Stimulated activated CD4-positive, alpha-beta T cell treated with anti-CD3 and anti-CD28 coated beads, Interleukin-2, amount 100 ng/mL, for 48 hours (primary cell): ENCODE measurements at regions not wholly inside any gene's neighbourhood (a gene's known extent, or its start where the extent isn't known, plus 50 kb on each side); places are given as distances from the start of the nearest gene placed in this dataset.

ENCODE experiments used
- DNase-seq, 2 donors: peaks; one replicate each; pipeline ENCODE4 v3.0.0-alpha.2; 2020

DNA sequence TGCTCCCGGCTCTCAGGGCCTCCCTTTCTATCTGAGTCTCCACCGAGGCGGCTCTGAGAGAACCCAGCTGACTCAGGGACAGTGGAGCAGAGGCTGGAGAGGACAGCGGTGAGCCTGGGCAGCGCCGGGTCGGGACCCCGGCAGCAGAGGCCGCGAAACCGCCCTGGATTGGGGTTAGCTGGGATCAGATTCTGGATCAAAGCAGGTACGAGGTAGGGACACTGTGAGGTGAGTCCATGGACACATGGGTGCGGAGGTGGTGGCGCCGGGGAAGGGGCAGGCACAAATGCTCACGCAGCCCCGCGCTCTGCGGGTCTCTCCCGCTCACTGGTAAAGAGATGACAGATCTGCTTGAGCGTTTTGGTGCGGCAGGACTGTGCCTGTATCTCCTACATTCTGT lies 146.4 kb upstream of the GGTLC1 start:
- no peak for DNase-seq

DNA sequence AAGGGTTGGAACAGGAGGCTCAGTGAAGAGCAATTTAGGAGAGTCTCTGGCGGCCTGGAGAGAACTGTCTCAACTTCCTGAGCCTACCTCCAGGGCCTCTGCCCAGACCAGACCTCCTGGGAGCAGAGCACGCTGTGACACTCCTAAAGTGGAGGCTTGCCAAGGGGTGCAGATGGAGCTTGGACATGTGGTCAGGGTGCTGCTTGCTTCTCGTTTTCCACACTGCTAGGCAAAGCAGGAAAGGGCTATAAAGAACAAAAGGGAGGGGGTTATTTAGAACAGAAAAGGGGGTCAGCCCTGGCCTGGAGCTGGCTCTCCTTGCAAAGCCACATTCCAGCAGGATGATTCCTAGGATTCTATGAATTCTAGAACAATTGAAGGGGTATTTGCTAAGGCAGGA lies 145.7 kb upstream of the GGTLC1 start:
- DNase-seq = no peak

DNA sequence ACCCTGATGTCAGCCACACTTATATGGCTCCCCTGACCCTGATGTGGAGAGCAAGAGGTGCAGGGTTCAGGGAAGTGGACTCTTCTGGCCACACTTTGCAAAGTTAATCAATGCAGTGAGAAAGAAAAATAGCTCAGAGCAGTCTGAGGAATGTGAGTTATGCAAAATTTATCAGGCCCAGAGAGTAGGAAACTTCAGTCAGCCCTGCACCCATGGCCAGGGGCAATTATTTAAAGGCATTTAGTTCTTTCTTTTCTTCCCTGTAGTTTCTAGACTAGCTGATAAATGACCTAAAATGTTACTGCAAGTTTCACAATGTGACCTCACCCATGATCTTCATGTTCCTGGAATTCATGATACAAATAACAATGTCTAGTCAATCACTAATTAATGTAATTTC lies 143.7 kb upstream of the GGTLC1 start:
- DNase-seq = no peak

DNA sequence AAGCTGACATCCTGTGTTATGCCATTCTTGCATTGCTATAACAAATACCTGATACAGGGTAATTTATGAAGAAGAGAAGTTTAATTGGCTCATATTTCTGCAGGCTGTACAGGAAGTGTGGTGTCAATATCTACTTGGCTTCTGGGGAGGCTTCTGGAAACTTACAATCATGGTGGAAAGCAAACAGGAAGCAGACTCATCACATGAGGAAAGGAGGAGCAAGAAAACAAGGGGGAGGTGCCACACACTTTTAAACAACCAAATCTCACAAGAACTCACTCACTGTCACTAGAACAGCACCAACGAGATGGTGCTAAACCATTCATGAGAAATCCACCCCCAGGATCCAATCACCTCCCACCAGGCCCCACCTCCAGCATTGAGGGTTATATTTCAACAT lies 143.1 kb upstream of the GGTLC1 start:
- no peak for DNase-seq

DNA sequence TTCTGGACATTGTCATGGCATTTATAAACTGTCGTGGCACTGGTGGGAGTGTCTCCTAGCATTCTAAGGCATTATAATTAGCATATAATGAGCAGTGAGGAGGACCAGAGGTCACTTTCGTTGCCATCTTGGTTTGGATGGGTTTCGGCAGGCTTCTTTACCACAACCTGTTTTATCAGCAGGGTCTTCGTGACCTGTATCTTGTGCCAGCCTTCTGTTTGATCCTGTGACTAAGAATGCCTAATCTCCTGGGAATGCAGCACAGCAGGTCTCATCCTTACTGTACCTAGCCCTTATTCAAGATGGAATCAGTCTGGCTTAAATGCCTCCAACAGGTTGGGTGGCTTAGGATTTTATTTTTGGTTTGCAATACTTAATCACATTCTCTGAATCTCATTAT lies 142.7 kb upstream of the GGTLC1 start:
- no peak for DNase-seq

DNA sequence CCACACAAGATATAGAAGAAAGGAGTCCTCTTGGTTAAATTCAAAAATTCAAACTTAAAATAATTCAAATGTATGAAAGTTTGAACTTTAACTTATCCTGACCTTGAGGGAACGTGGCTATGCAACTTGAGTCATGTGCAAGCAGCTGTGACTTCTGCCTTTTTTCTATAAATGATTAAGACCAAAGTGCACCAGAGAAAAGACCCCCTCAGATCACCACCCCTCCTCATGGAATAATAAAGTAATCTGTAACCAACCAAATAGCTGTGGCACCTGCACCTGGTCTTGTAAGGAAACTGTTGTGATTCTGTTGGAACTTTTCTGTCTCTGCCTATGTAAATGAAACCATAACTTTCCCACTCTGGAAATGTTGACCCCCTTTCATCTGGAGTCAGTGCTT lies 141.1 kb upstream of the GGTLC1 start:
- DNase-seq = no peak

DNA sequence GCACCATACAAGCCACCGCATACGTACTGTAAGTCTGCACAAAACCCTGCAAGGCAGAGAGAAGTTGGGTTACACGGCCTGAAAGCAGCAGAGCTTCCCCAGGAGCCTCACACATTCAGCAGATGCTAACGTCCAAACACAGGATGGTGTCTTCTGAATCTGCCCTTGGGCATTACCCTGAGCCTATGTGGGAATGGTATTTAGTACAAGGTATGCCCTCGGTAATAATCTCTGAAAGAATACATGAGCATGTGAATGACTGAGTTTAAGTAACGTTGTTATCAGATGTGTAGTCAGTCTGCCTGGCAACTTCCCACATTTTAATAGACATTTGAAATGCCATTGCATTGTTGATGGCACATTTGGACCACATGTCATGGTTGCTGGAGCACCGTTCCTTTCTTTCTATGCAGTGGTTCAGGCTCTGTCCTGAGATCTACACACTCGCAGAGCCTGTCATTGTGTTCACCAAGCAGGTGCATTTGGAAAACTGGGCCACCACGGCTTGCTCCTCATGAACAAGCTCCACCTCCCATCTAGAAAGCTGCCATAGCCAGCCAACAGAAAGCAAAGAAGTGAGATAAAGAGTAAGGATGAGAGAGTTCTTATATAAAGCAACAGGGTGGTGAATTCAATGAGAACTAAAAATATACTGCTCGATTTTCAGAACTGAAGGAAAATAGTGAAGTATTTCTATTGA lies 136.5 kb upstream of the GGTLC1 start:
- no peak for DNase-seq

DNA sequence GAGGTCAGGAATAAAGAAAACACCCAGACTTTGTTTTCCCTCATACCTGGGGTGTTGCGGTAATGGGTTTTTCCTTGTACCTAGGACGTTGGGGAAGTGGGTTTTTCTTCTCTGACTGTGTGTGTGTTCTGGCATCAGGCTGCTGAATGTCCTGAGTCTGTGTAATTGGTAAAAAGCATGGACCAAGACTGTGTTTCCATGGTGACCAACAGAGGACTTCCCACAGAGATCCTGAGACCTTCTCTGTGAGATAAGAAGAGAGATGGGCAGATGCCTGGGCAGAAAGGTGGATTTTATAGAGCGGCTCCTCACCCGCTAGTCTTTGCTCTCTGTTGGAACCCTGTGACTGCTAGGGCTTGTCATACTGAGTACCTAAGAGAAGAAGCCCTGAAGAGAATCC lies 135.4 kb upstream of the GGTLC1 start:
- DNase-seq = no peak

DNA sequence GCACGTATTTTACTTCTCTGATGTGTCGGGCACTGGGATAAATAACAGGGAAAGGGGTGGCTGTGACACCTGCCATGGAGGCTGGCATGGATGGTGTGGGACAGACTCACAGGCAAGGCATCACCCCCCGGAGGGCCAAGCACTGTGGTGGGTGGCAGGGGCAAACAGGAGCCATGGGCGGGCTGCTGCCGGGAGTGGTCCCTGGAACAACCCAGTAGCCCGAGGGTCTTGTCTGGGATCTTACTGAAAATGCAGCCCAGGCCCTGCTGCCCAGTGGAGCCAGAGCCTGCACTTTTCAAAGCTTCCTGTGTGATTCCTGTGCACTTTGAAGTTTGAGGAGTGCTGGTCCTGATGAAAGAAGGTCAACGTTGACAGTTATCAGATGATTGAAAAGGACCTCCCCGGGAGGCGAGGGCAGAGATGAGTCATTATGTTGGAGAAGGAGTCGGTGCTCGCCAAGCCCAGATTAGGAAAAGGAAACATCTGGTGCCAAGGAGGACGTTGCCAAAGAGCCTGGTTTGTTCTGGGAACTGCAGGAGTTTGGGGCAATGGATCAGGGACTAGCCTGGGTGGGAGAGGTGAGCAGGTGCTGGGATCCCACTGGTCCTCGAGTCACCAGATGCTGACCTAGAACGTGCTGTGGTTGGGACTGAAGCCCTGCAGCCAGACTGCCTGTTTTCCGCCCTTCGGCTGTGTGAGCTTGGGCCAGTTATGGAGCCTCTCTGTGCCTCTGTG lies 130.0 kb upstream of the GGTLC1 start:
- DNase-seq = no peak

DNA sequence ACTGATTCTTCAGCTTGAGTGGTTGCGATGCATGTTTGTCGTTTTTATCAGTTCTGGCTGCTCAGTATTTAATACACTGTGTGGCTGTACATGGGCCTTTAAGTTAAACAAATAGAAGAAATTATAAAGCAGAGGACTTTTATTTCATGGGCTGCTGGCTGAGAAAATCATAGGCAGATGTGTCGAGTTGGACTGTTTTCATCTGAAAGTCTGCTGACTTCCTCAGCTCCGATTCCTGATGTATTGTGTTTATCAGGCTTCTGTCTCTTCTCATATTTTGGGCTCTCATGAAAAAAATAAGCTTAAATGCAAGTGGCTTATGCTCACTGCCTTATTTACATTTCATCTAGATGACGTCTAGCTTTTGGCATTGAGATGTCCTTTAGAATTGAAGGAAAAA lies 129.5 kb upstream of the GGTLC1 start:
- DNase-seq = no peak

DNA sequence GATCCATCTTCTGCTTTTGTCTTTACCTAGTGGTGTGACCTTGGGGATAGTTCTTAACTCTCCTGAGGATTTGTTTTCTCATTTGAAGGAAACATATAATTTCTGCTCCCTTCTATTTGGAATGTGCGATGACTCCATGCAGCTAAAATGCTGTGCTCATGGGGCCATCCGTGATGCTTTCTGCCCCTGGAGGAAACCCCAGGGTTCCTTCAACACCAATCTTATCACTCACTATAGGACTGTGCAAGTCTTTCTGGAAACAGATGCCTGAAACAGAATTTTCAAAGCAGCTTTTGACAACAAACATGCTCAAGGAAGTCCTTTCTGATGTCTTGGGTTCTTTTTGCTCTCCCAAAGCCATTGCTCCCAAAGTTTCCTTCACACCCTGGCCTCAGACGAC lies 128.8 kb upstream of the GGTLC1 start:
- DNase-seq = no peak

DNA sequence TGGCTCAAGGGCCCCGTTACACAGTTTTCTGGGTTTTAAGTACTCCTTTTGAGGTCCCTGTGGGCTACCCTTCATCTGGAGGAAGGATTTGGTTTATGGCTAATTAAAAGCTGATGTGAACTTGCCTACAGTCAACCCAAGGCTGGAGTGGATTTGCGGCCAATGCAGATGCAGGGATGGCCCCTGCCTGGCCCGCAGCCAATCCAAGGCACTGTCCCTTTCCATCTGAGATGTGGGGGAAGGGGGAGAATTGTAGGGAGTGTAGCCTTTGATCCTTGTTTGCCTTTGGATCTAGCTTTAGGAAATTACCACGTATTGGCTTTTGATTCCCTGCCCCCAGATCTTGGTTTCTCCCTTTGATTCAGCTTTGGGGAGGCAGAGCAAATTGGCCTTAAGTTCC lies 128.0 kb upstream of the GGTLC1 start:
- DNase-seq = no peak

DNA sequence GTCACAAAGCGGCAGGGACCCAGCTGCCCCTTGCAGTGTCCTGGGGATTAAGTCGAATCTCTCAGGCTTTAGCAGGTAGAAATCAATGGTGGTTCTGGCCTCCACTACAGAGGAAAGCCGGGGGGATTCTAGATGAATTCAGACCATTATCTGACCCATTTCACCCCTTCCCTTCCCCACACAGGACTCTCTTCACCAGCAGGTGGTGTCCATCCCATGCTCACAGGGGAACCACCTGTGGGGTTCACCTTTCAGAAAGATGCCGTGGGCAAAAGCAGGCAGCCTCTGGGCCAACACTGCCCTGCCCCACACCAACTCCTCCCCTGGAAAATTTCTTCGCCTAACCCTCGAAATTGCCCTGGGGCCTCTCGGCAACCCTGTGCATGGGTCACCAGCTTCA lies 123.8 kb upstream of the GGTLC1 start:
- DNase-seq = no peak

DNA sequence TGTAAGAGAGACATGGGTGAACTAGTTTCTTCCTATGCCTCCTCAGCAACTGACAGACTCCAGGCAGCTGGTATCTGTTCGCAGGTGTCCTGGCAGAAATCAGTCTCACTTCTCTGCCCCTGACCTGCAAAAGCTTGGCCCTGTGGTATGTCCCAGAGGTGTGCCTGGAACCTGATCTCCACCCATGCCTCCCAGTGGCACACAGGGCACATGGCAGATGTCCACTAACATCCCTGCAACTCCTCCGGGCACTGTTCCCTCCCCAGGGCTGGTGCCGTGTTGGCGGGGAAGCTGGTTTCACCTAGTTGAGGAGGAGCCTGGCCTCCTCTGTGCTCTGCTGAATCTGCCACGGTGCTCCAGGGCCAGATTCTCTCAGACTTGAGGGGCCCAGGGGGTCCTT lies 123.3 kb upstream of the GGTLC1 start:
- no peak for DNase-seq

DNA sequence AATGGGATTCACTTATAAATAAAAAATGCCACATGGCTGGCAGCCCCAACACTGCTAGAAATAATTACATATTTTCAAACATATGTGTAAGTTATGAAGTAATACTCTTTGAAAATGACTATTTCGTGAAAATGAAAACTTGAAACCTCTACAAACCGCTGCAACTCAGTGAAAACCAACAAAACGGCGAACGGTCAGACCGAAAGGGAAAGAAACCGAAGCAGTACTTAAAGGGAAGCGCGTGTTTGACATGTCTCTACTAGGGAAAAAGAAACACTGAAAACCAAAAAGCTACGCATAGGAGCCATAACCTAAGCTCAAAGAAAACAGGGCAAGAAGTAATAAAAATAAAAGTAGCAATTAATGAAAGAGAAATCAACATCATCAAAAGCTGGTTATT lies 121.0 kb upstream of the GGTLC1 start:
- DNase-seq = no peak

DNA sequence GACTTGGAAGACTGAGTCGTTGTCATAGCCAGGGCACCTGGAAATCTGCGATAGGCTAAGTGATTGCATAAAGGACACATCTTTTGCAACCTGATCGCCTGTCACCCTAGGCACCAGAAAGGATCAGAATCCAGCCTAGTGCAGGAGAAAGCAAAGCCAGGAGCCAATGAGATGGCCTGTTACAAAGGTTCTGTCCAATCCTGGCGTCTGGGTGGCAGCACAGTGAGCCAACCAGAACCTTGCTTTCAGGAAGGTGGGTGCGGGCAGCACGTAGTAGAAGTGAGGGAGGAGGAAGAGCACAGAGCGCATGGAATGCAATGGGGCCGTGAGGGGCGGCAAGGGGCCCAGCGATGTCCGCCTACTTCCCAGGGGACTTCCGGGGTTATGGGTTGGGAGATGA lies 120.4 kb upstream of the GGTLC1 start:
- DNase-seq = no peak

DNA sequence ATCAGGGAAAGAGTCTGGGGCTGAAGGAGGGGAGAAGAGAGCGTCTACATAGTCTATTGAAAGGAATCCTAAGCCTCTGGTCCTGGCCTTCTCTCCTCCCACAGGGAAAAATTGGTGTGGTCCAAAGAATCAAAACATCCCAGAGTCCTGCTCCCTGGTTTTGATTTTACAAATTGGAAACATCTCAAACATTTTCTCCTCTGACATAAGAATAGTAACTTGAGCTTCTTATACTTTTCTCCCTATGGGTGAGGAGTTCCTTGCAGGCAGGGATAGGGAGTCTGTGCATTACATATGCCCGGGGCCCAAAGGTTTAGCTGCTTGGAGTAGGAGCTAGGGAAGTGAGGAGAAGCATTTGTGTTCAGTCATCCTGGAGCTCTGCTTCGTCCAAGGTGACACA lies 120.0 kb upstream of the GGTLC1 start:
- no peak for DNase-seq

DNA sequence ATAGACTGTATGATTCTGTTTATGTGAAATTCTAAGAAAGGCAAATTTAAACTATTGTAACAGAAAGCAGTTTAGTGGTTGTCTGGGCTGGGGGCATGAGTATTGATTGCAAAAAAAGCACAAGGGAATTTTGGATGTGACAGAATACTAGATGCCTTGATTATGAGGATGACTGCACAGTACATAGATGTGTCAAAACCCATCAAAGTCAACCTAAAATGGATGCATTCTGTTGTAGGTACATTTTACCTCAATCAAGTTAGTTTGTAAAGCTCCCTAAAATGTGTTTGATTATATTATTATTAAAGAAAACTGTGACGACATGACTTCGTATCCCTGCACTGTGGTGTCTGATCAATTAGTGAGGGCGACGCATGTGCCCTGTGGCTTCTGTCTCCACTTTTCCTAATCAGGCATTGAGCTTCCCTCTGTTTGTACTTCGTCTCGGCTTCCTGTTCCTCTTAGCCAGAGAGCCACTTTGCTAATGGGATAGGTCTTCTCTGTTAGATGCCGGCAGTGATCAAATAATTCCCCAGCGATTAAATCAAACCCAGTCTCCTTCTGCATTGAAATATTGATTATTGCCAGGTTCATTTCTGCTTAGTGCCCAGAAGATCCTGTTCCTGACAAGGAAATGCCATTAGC lies 118.3 kb upstream of the GGTLC1 start:
- no peak for DNase-seq

DNA sequence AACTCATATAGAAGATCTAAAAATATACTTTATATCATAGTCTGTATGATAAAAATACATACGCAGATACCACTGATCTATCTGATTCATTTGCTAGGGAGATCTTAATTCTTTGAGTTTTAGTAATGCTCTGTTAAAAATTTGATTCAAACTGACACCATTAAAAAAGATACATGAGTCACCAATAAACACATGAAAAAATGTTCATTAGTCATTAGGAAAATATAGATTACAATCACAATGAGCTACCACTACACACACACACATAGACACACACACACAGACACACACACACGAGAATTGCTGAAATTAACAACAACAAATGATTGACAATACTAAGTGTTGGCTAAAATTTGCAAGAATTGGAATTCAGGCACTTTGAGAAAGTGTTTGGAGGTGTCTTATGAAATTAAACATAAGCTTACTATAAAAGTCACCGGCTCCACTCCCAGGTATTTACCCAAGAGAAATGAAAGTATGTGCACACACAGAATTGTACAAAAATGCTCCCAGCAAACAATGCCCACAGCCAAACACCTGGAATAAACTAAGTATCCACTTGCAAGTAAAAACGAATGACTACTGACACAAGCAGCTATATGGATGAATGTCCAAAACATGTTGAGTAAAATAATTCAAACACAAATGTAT lies 117.7 kb upstream of the GGTLC1 start:
- DNase-seq = no peak

DNA sequence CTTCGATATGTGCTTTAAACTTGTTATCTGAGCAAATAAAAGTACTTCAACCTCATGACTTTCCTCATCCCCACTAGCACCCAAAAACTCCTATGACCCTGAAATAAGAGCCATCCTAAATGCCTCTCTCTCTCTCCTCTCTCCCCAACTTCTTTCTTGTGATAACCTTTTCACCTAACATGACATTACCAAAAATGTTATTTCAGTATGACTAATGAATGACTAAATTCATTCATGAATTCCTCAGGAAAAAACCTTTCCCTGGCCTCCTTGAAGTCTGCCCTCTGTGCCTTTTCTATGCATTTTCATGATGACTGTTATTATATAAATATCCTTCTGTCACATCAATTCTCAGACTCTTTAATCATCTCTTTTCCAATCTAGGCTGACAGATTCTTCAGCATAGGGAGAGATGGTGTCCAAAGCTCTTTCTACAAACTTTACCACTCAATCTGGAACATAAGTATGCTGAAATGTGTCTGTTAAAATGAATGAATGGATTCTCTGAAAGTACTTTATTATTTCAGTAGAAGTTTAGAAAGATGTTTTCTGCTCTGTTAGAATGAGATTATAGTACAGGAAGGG lies 114.3 kb upstream of the GGTLC1 start:
- no peak for DNase-seq

DNA sequence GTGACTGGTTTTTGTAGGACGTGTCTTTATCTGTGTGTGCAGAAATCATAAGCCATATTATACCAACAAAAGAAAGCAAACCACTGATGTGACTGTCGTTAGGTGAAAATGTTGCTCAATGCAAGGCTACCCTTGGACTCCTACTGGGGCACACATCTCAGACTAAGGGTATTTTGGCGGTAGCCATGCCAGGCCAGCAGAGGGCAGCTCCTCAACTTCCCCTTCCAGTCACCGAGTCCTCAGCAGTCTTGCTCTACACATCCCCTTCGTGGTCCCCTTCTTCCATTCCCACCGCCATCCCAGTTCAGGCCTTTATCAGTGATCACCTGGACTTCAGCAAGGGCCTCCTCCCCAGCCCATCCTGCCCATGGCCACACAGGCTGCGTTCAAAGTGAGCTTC lies 113.7 kb upstream of the GGTLC1 start:
- peak; percentile 3 to 12 for DNase-seq

DNA sequence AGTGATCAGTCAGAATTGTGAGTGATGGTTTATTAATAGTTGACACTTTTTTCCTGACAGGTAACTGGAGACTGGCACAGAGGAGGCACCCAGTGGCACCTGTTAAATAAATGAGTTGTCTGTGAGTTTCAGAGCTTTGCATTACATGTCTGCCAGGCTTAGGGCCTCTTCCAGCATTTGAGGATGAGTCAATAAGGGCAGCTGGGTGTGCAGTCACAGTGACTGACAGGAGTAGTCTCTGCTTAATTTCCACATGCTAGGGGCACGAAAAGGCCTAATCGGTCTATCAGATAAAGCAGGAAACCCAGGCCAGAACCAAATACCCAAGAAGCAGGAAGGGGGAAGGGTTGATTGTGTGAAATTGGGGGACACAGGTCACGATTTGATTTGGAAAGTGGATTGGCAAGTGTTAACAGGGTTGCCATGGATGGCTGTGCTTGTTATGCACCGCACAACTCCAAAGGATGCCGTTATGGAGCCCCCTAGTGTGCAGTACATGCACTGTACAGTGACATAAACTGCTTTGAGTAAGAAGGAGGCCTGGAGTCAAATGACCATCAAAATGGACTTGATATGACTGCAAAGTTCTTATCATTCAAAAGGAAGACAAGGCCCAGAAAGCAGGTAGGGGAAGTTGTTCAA lies 111.9 kb upstream of the GGTLC1 start:
- peak; percentile 34 to 36 for DNase-seq

DNA sequence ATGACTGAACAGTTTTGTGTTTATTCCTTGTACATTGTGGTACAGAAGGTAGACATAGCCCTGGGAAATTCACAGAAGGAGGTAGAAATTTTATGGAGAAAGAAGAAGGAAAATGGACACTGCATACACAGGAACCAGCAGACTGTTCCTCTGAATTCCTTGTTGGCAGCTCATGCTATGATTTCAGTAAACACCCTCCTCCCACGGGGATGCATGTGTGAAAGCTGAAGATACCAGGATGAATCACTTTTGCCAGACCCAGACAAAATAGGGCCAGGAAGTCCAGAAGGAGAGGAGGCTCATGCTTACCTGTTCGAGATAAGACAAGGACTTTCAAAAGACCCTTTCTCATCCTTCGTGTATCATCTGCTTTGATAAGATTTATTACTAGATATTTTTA lies 110.3 kb upstream of the GGTLC1 start:
- DNase-seq = no peak
